ENCODE measurements at regions not wholly inside any gene's neighbourhood (a gene's known extent, or its start where the extent isn't known, plus 50 kb on each side); places are given as distances from the start of the nearest gene placed in this dataset.

- H3K4me3 Mint-ChIP-seq = no peak overlapping the region
- H3K9me3 Mint-ChIP-seq = no peaks in the 10 kb centered on the region
- H3K27ac Mint-ChIP-seq = no peak overlapping the region
- no peaks in the 10 kb centered on the region for H3K4me1 Mint-ChIP-seq (ENCODE audit: low read depth)
- H3K27me3 Mint-ChIP-seq (ENCODE audit: low read depth) = peaks cover 11% of the 10 kb centered on the region
- no peaks in the 10 kb centered on the region for H3K36me3 Mint-ChIP-seq (ENCODE audit: low read depth)
These were observed 50.5 kb upstream of the GUCY1A1 start for GRCh38 chr4:155616117-155616516.

DNA sequence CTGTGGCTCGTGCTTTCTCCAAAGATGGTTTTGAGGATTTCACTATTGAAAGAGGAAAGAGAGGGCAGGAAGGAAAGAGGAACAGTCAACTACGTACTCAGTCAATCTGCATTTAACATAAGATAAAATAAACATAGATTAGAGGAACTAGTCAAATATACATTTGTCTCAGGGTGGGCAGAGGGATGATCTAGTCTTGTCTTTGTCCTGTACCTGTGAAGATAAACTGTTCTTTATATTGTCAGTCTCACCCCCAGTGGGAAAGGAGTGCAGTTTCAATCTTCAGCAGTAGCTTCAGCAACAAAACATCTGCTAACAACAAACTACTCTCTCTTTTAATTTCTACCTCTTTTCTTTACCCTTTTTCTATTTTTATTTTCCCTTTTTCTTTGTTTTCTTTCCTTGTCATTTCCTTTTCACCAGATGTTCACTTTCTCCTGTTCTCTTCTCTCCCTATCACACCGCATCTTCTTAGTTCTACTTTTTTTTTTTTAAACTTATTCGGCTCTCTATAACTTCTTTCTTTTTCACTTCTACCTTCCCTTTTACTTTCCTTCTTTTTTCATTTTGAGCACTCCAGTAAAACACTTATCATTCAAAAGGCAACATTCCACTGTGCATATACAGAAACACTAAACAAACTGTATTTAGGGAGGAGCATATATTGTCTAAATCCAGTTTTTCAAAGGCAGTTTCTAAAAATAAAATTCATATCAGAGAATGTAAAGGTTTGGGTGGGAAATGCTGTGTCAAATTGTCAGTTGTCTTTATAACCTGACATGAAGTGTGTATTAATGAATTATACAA, 51.4 kb upstream of the GUCY1A1 start:
- no peak overlapping the region for H3K4me3 Mint-ChIP-seq
- peaks cover 11% of the 10 kb centered on the region for H3K27me3 Mint-ChIP-seq (ENCODE audit: low read depth)
- H3K36me3 Mint-ChIP-seq (ENCODE audit: low read depth) = no peaks in the 10 kb centered on the region
- no peak overlapping the region for H3K27ac Mint-ChIP-seq
- H3K9me3 Mint-ChIP-seq = no peaks in the 10 kb centered on the region
- H3K4me1 Mint-ChIP-seq (ENCODE audit: low read depth) = no peaks in the 10 kb centered on the region

GRCh38 chr4:155614111-155614762, 52.4 kb upstream of the GUCY1A1 start:
- Mint-ChIP-seq H3K27me3 (ENCODE audit: low read depth) (peaks cover 11% of the 10 kb centered on the region), H3K4me1 (ENCODE audit: low read depth) (no peaks in the 10 kb centered on the region), H3K27ac (no peak overlapping the region), H3K4me3 (no peak overlapping the region), H3K9me3 (no peaks in the 10 kb centered on the region), H3K36me3 (ENCODE audit: low read depth) (no peaks in the 10 kb centered on the region)

- H3K4me1 Mint-ChIP-seq (ENCODE audit: low read depth) = peaks cover 2% of the 10 kb centered on the region
- no peak overlapping the region for H3K27ac Mint-ChIP-seq
- H3K27me3 Mint-ChIP-seq (ENCODE audit: low read depth) = peaks cover 11% of the 10 kb centered on the region
- H3K4me3 Mint-ChIP-seq = no peak overlapping the region
- no peaks in the 10 kb centered on the region for H3K36me3 Mint-ChIP-seq (ENCODE audit: low read depth)
- H3K9me3 Mint-ChIP-seq = no peaks in the 10 kb centered on the region
These were observed 54.6 kb upstream of the GUCY1A1 start for GRCh38 chr4:155612074-155612473.

DNA sequence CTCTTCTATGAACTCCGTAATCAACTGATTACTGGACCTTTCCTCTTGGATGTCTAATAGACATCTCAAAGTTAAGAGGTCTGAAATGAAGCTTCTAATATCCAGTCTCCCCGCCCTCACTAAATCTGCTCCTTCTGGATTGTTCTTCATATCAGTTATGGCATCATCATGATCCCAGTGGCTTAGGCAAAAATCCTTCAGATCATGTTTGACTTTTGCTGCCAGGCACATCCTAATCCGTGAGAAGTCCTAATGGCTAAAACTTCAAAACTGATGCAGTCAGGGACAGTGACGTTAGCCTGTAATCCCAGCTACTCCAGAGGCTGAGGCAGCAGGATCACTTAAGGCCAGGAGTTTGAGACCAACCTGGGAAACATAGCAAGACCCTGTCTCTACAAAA, 55.1 kb upstream of the GUCY1A1 start:
- no peaks in the 10 kb centered on the region for H3K9me3 Mint-ChIP-seq
- no peaks in the 10 kb centered on the region for H3K36me3 Mint-ChIP-seq (ENCODE audit: low read depth)
- no peak overlapping the region for H3K27ac Mint-ChIP-seq
- peaks cover 2% of the 10 kb centered on the region for H3K4me1 Mint-ChIP-seq (ENCODE audit: low read depth)
- no peak overlapping the region for H3K4me3 Mint-ChIP-seq
- peaks cover 11% of the 10 kb centered on the region for H3K27me3 Mint-ChIP-seq (ENCODE audit: low read depth)

- H3K9me3 Mint-ChIP-seq = no peaks in the 10 kb centered on the region
- H3K36me3 Mint-ChIP-seq (ENCODE audit: low read depth) = no peaks in the 10 kb centered on the region
- H3K27ac Mint-ChIP-seq = no peak overlapping the region
- peaks cover under 1% of the 10 kb centered on the region for H3K27me3 Mint-ChIP-seq (ENCODE audit: low read depth)
- H3K4me3 Mint-ChIP-seq = no peak overlapping the region
- peaks cover 2% of the 10 kb centered on the region for H3K4me1 Mint-ChIP-seq (ENCODE audit: low read depth)
These were observed 56.5 kb upstream of the GUCY1A1 start for GRCh38 chr4:155610143-155610542.

DNA sequence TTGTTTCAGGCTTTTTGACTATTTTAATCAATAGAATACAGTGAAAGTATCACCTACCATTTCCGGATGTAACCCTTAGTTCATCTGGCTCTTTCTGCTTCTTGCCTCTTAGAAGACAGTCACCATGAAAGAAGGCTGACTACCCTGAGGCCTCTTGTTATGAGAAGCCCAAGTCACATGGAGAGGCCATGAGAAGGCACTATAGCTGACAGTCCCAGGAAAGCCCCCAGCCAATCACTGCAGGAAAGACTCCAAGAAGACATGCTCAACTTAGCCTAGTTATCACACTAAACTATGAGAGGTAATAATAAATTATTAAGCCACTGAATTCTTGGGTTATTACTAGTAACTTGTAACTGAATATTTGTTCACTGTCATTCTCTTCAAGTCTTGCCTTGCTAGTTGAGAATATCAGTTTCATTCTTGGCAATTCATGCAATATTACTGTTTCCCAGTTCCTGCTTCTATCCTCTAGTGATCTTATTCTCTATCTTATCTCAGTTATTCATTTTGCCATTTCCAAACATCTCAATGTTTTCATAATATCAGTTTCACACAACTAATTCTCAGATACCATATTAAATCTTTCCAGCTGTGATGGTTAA, 57.1 kb upstream of the GUCY1A1 start:
- no peaks in the 10 kb centered on the region for H3K36me3 Mint-ChIP-seq (ENCODE audit: low read depth)
- no peaks in the 10 kb centered on the region for H3K9me3 Mint-ChIP-seq
- H3K27me3 Mint-ChIP-seq (ENCODE audit: low read depth) = no peaks in the 10 kb centered on the region
- H3K4me1 Mint-ChIP-seq (ENCODE audit: low read depth) = peaks cover 2% of the 10 kb centered on the region
- no peak overlapping the region for H3K27ac Mint-ChIP-seq
- H3K4me3 Mint-ChIP-seq = no peak overlapping the region

DNA sequence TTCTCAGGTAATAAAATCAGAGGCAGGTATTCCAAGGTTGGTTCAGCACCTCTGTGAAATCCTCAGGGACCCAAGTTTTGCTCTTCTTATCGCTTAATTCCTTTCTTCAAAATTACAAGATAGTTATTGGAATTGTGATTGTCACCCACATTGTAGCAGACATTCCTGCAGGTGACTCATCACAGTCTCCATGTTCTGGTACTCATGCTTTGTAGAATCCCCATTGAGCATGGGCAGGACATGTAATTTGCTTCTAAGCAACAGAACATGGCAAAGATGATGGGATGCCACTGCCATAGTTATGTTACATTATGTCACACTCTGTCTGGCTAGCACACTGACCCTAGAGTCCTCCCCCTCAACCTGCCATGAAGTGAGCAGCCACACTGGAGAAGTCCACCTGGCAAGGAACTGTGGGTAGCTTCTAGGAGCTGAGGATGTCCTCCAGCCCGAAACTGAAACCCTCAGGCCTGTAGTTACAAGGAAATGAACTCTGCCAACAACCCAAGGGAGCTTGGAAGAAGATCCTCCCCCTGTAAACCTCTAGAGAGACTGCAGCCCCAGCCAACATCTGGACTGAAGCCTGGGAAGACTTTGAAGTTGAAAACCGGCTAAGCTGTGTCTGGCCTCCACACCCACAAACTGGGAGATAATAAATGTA, 58.3 kb upstream of the GUCY1A1 start:
- H3K27me3 Mint-ChIP-seq (ENCODE audit: low read depth) = no peaks in the 10 kb centered on the region
- no peaks in the 10 kb centered on the region for H3K9me3 Mint-ChIP-seq
- no peak overlapping the region for H3K27ac Mint-ChIP-seq
- no peak overlapping the region for H3K4me3 Mint-ChIP-seq
- peaks cover 2% of the 10 kb centered on the region for H3K4me1 Mint-ChIP-seq (ENCODE audit: low read depth)
- H3K36me3 Mint-ChIP-seq (ENCODE audit: low read depth) = no peaks in the 10 kb centered on the region

- H3K27me3 Mint-ChIP-seq (ENCODE audit: low read depth) = no peaks in the 10 kb centered on the region
- H3K4me3 Mint-ChIP-seq = no peak overlapping the region
- H3K36me3 Mint-ChIP-seq (ENCODE audit: low read depth) = no peaks in the 10 kb centered on the region
- H3K4me1 Mint-ChIP-seq (ENCODE audit: low read depth) = peaks cover 2% of the 10 kb centered on the region
- no peaks in the 10 kb centered on the region for H3K9me3 Mint-ChIP-seq
- H3K27ac Mint-ChIP-seq = no peak overlapping the region
These were observed 59.2 kb upstream of the GUCY1A1 start for GRCh38 chr4:155607481-155607880.

DNA sequence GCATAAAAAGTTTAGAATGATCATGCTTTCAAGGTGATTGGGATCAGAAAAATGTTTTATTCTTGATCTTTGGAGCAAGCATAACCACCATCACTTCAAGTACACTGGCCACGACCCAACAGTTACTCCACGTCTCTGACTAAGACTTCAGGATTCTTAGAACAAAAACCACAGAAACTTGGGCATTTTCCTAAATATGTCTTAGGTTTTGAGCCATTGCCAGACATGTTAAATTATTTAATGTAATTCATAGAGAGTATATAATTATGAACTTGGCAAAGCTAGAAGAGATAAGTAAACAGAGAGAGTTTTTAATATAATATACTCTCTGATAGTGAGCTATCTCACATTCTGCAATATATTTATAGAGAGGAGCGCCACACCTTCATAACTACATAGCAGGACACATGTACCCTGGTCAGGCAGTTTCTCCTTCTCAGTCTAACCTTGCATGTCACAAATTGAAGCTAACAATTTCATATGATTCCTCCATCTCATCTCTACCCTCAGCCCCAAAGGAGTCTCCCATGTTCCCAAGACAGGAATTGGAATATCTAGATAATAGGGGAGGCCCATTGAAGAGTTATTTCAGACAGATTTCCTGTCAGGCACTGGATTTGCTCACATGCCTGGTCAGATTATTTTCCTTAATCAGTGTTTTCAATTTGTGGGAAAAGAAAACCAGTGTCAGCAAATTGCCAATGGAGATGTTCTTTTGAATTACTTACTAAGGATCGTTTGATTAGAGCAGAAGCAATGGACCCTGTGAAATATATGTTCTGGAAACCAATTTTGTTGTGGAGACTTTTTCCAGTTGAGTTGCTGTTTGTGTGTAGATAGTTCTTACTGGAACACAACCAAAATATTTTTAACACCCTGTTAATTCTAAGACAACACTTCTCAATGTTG, 61.7 kb upstream of the GUCY1A1 start:
- Mint-ChIP-seq H3K36me3 (ENCODE audit: low read depth) (no peaks in the 10 kb centered on the region), H3K9me3 (no peaks in the 10 kb centered on the region), H3K4me3 (no peak overlapping the region), H3K4me1 (ENCODE audit: low read depth) (peaks cover 2% of the 10 kb centered on the region), H3K27me3 (ENCODE audit: low read depth) (no peaks in the 10 kb centered on the region), H3K27ac (no peak overlapping the region)

DNA sequence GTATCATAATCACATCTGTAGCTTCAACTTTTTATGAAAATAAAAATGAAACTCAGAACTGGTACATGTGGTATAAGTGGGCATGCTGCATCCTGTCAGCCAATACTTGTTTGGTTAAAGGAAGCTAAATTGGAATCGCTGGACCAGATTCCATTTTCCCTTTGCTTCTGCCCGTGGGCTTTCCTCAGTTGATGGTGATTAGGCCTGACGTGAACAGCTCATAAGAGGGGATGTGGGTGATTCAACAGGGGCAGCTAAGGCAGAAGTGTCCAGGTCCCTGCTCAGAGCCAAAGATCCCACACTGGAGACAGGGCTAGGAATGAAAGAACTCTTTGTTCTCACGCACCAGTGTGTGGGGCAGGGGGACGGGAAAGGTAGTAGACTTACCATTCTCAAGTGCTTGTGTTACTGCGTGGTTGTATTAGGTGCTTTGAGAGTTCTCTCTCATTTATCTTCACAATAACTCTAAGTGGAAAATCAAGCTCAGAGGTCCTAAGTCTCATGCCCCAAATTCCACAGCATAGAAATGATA, 63.2 kb upstream of the GUCY1A1 start:
- Mint-ChIP-seq H3K4me3 (no peak overlapping the region), H3K27me3 (ENCODE audit: low read depth) (peaks cover 6% of the 10 kb centered on the region), H3K9me3 (no peaks in the 10 kb centered on the region), H3K36me3 (ENCODE audit: low read depth) (no peaks in the 10 kb centered on the region), H3K4me1 (ENCODE audit: low read depth) (no peaks in the 10 kb centered on the region), H3K27ac (no peak overlapping the region)

DNA sequence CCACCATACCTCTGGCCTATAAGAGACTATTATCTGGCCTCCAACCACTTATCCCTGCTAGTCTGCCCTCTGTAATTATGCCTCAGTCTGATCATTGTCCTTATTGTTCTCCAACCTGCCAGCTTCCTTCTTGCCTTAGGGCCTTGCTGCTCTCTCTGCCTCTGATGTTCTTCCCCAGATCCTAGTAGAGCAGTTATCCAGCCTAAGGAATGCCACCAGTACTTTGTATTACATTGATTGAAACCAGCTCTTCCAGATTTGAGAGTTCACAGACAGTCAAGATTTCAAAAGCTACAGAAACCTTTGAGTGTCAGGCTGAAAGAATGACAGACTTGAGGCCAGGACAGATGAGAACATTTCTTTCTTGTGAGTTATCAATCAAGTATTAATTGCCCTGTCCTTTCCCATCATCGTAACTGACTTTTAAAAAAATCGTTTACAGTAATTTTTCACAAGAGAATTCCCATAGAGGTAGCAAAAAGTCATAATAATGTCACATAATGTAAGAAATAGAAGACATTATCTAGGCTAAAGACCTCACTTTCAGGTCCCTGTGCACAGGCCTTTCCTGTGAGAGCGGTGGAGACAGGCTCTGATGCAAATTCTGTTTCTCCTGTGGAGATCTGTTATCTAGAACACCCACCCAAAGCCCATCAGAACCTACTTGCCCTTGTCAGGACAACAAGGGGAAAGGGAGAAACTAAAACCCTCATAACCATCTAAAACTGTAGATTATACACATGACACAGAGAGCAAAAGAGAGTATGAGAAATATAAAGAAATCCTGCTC, 64.1 kb upstream of the GUCY1A1 start:
- no peak overlapping the region for H3K27ac Mint-ChIP-seq
- no peaks in the 10 kb centered on the region for H3K4me1 Mint-ChIP-seq (ENCODE audit: low read depth)
- no peak overlapping the region for H3K4me3 Mint-ChIP-seq
- H3K27me3 Mint-ChIP-seq (ENCODE audit: low read depth) = peaks cover 6% of the 10 kb centered on the region
- no peaks in the 10 kb centered on the region for H3K9me3 Mint-ChIP-seq
- no peaks in the 10 kb centered on the region for H3K36me3 Mint-ChIP-seq (ENCODE audit: low read depth)

DNA sequence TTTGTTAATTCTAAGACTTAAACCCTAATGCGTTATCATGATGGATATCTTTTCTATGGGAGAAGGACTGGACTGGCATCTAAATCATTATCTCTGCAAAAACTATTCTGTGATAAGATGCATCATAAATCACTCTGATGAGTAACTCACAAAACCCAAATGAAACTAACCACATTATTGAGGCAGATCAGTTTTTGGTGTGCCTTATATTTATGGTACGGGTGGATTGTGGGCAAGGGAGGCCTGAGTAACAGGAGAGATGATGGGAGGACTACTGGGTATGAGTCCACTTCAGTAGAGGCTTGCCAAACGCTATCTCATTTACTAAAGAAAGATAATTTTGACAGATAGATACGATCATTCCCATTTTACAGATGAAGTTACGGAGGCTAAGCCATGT, 66.4 kb upstream of the GUCY1A1 start:
- H3K4me1 Mint-ChIP-seq (ENCODE audit: low read depth) = no peaks in the 10 kb centered on the region
- no peak overlapping the region for H3K27ac Mint-ChIP-seq
- no peak overlapping the region for H3K4me3 Mint-ChIP-seq
- no peaks in the 10 kb centered on the region for H3K9me3 Mint-ChIP-seq
- H3K27me3 Mint-ChIP-seq (ENCODE audit: low read depth) = peaks cover 6% of the 10 kb centered on the region
- no peaks in the 10 kb centered on the region for H3K36me3 Mint-ChIP-seq (ENCODE audit: low read depth)

Measured in T-helper 1 cell treated with Interleukin-12 subunit alpha and Interleukin-12 subunit beta and Interleukin-4 antibody, amounts not matched to agents 30 μg/mL and 1 μg/mL, for 36 hours (primary cell).